HL-60 (cell line): ENCODE measurements at regions not wholly inside any gene's neighbourhood (a gene's known extent, or its start where the extent isn't known, plus 50 kb on each side); places are given as distances from the start of the nearest gene placed in this dataset.

ENCODE experiments used
- DNase-seq, 2 experiments: peaks; one replicate each; pipeline ENCODE4 v3.0.0-alpha.2; 2010 to 2020; ENCODE audit warnings: low read depth in 1 of 2, low spot score in 1 of 2
- H3K27ac ChIP-seq: fragments of 250-450 bp; sonication (Bioruptor Pico); replicated peaks from 2 replicates; pipeline ENCODE4 v1.5.1; 2020; ENCODE audit warnings: mild to moderate bottlenecking, moderate library complexity
- H3K27me3 ChIP-seq: fragments of 250-450 bp; sonication (Bioruptor Pico); 2 replicates; pipeline ENCODE4 v1.5.1; 2021; ENCODE audit warnings: mild to moderate bottlenecking, moderate library complexity; ENCODE audit not compliant: insufficient read depth, poor library complexity, severe bottlenecking
- H3K4me3 ChIP-seq: replicated peaks from 2 replicates; pipeline ENCODE4 v1.5.1; 2011; ENCODE audit warnings: mild to moderate bottlenecking, control low read depth, low read length; ENCODE audit not compliant: insufficient read depth
- GABPA ChIP-seq: IDR thresholded peaks from 2 replicates; pipeline ENCODE4 v1.6.1; 2012; ENCODE audit warnings: low read depth
- POLR2AphosphoS5 ChIP-seq: IDR thresholded peaks from 2 replicates; pipeline ENCODE4 v1.6.1; 2012; ENCODE audit warnings: low read depth
- SPI1 ChIP-seq: IDR thresholded peaks from 2 replicates; pipeline ENCODE4 v1.6.1; 2012; ENCODE audit warnings: low read depth, mild to moderate bottlenecking, borderline replicate concordance
- TF ChIP-seq, protein P1 (sequence below): IDR thresholded peaks from one replicate; pipeline ENCODE4 v1.5.1; 2011; ENCODE audit warnings: low read length, control low read depth, inconsistent platforms; ENCODE audit not compliant: insufficient read depth
- TF ChIP-seq, protein P2 (sequence below): IDR thresholded peaks from 2 replicates; pipeline ENCODE4 v1.6.1; 2012; ENCODE audit warnings: low read depth; ENCODE audit not compliant: insufficient replicate concordance

DNA sequence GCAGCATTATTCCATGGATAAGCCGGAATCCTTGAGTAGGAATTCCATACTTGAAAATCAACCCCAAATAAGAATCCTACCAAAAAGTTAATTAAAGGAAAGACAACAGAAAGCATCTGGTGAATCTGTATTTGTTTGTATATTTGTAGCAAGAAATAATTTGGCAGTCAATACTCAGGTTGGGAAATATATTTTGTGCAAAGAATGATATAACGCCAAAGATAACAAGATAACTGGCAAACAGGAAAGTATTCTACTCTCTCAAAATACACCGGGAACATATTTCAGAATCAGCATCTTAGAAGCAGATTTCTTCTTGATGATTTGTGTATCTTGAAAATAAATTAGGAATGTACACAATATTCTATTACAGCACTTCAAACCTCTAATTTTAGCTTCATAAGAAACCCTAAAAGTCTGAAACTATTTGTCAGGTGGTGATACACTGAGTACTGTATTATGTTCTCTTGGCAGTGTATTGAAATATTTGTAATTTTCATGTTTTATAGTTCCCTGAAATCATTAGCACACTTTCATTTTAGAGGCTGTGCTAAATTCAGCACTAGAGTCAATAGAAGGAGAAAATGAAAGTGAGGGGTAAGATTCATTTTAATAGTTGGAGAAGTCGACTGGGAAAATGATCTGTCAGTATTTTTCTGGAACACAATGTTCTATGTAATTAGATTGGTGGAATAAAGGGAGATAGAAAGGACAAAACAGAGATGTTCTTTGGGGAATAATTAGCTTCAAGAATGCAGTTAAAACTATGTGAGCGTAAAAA, 879.7 kb upstream of the GJE1 start:
- DNase-seq, result no peak
- Histone ChIP-seq H3K27me3 (no peaks in the 10 kb centered on the region), H3K27ac (no peak overlapping the region), H3K4me3 (no peak overlapping the region)
- TF ChIP-seq SPI1 (no peak), POLR2AphosphoS5 (no peak), GABPA (no peak)
- TF ChIP-seq, protein P1, sequence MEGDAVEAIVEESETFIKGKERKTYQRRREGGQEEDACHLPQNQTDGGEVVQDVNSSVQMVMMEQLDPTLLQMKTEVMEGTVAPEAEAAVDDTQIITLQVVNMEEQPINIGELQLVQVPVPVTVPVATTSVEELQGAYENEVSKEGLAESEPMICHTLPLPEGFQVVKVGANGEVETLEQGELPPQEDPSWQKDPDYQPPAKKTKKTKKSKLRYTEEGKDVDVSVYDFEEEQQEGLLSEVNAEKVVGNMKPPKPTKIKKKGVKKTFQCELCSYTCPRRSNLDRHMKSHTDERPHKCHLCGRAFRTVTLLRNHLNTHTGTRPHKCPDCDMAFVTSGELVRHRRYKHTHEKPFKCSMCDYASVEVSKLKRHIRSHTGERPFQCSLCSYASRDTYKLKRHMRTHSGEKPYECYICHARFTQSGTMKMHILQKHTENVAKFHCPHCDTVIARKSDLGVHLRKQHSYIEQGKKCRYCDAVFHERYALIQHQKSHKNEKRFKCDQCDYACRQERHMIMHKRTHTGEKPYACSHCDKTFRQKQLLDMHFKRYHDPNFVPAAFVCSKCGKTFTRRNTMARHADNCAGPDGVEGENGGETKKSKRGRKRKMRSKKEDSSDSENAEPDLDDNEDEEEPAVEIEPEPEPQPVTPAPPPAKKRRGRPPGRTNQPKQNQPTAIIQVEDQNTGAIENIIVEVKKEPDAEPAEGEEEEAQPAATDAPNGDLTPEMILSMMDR, result no peak
- TF ChIP-seq, protein P2, sequence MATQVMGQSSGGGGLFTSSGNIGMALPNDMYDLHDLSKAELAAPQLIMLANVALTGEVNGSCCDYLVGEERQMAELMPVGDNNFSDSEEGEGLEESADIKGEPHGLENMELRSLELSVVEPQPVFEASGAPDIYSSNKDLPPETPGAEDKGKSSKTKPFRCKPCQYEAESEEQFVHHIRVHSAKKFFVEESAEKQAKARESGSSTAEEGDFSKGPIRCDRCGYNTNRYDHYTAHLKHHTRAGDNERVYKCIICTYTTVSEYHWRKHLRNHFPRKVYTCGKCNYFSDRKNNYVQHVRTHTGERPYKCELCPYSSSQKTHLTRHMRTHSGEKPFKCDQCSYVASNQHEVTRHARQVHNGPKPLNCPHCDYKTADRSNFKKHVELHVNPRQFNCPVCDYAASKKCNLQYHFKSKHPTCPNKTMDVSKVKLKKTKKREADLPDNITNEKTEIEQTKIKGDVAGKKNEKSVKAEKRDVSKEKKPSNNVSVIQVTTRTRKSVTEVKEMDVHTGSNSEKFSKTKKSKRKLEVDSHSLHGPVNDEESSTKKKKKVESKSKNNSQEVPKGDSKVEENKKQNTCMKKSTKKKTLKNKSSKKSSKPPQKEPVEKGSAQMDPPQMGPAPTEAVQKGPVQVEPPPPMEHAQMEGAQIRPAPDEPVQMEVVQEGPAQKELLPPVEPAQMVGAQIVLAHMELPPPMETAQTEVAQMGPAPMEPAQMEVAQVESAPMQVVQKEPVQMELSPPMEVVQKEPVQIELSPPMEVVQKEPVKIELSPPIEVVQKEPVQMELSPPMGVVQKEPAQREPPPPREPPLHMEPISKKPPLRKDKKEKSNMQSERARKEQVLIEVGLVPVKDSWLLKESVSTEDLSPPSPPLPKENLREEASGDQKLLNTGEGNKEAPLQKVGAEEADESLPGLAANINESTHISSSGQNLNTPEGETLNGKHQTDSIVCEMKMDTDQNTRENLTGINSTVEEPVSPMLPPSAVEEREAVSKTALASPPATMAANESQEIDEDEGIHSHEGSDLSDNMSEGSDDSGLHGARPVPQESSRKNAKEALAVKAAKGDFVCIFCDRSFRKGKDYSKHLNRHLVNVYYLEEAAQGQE, result no peak

DNA sequence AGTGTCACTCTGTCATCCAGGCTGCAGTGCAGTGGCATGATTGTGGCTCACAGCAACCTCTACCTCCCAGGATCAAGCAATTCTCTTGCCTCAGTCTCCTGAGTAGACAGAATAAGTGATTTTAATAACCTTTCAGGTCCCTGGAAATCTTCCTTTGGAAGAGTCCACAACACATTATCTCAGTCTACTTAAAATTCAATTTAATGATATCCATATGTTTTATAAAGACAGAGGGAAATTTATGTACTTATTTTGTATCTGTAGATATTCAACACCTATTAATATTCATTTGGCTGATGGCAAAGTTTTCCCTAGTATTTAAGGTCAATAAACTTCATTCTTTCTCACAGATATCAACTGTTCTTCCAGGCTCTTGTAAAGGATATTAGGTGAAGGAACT, 881.4 kb upstream of the GJE1 start:
- TF ChIP-seq SPI1 (no peak), GABPA (no peak), POLR2AphosphoS5 (no peak)
- TF ChIP-seq, protein P2, result no peak
- TF ChIP-seq, protein P1, result no peak
- DNase-seq, result no peak
- no peak overlapping the region for H3K4me3 ChIP-seq

DNA sequence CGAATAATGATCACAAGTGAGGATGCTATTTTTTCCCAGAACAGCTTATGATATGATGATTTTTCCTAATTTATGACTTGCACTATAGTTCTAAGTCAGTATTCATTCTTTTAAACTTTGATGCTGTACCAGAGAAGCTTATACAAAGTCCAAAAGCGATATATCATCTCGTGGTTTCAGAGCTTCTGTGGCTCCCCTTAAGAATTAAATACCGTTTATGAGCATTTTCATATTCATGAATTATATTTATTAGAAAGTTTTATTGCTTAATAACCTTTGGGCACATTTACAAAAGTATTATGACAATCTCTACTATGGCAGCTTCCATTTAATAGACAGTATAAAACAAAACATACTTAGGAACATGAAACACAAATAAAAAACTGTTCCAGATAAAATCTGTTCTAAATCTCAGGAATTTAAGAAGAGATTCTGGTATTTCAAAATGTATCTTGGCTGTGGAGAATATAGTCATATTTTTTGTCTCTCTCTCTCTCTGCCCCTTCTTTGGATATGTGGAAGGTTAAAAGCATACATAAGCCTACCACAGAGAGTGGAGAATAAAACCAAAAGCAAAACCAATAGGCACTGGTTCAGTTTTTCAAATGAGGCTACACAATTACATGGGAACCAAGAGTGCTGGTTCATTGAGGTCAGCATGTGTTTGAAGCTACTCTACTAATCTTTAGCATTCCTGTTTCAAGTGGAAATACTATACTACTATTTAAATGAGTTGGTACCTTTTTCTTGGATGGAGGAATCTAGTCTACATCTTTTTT, 884.5 kb upstream of the GJE1 start:
- no peak for DNase-seq
- Histone ChIP-seq H3K4me3 (no peak overlapping the region), H3K27me3 (no peaks in the 10 kb centered on the region), H3K27ac (no peak overlapping the region)
- TF ChIP-seq SPI1, result no peak

More for the DNA sequence above, 881.4 kb upstream of the GJE1 start:
- H3K27me3 ChIP-seq, result no peaks in the 10 kb centered on the region
- H3K27ac ChIP-seq, result no peak overlapping the region

DNA sequence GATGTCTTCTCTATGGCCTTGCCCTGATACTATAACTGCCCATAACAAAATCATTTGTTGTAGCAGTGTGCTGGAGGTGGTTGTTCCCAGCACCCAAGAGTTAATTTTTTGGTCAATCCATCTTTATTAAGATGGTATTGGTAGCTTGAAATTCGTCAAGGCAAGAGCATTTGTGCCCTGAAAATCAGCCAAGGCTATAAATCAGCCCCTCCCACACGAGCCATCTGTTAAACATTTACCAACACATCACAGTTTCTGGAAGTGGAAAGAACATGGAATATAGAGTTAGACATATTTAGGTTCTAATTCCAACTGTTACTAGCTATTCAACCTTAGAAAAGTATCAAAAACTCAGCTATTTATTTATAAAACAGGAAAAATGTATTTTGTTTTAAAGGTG, 888.4 kb upstream of the GJE1 start:
- TF ChIP-seq, protein P1, result no peak
- TF ChIP-seq, protein P2, result no peak
- no peak for TF ChIP-seq GABPA
- TF ChIP-seq SPI1, result no peak
- no peak for TF ChIP-seq POLR2AphosphoS5
- no peak for DNase-seq

More for the DNA sequence above, 888.4 kb upstream of the GJE1 start:
- H3K4me3 ChIP-seq, result no peak overlapping the region
- no peak overlapping the region for H3K27ac ChIP-seq
- H3K27me3 ChIP-seq, result no peaks in the 10 kb centered on the region
